ENCODE measurements at regions not wholly inside any gene's neighbourhood (a gene's known extent, or its start where the extent isn't known, plus 50 kb on each side); places are given as distances from the start of the nearest gene placed in this dataset.
"Not testable (repeated sequence)": the region's sequence is repeated elsewhere in the genome, so short reads cannot be mapped to it uniquely, and the experiment has no call there.

- TF ChIP-seq CTCF (IDR thresholded peaks at IDR 0.05; ENCODE audit: low read depth, low read length, missing control alignments): no peak
These were observed 549.9 kb upstream of the ACVR2A start for GRCh38 chr2:147294825-147295392.

DNA sequence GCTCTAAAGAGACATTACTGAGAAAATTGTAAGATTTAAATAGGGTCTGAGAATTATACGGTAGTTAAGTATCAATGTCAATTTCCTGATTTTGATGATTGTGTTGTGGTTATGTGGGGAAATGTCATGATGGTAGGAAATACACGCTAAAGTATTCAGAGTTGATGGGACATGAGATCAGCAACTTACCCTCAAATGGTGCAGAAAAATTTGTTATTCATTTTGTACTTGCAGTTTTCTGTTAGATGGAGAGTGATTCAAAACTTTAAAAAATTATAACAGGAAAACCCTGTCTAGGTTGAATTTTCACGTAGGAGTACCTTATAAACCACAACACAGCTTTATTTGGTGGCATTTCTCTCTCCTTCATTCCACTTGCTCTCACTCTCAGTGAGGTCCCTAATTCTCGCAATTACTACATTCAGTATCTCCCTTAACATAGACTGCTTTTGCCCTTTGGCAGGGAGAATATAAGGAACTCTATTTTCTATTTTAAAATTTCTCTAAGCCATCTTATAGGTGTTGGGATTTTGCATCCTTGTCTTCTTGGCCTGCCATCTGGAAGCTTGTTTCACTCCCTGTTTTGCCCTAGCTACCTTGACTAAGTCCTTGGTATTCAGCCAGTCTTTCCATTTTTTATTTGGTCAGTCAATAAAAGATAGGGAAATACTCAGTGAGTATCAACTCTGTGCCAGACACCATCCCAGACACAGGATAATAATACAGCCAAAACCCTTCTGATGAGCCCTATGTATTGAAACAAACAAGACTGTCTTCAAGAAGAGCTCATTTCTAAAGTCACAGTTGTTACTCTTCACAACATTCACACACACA, 550.6 kb upstream of the ACVR2A start:
- DNase-seq (ENCODE audit: extremely low read depth, low read depth): no peak
- H3K4me3 ChIP-seq (replicated peaks; ENCODE audit: low read depth, low read length): no peak overlapping the region
- no peak for TF ChIP-seq CTCF (IDR thresholded peaks at IDR 0.05; ENCODE audit: low read depth, low read length, missing control alignments)

More at GRCh38 chr2:147294825-147295392, 549.9 kb upstream of the ACVR2A start:
- no peak for DNase-seq (ENCODE audit: extremely low read depth, low read depth)
- no peak overlapping the region for H3K4me3 ChIP-seq (replicated peaks; ENCODE audit: low read depth, low read length)

DNA sequence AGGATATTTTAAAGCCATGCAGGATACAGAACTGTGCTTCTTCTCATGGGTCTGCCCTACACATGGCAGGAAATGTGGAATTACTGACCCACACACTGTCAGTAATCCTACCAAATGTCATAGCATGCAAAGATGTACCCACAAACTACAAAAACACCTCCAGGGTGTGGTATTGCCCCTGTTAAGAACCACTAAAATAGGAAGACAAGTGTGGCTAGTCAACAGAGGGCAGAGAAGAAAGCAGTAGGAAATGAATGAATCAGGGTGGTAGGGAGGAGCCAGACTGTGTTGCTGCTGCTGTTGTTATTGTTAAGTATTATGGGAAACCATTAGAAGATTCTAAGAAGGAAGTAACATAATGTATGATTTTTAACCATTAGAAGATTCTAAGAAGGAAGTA, 556.7 kb upstream of the ACVR2A start:
- DNase-seq (ENCODE audit: extremely low read depth, low read depth): no peak
- TF ChIP-seq CTCF (IDR thresholded peaks at IDR 0.05; ENCODE audit: low read depth, low read length, missing control alignments): no peak
- no peak overlapping the region for H3K4me3 ChIP-seq (replicated peaks; ENCODE audit: low read depth, low read length)

DNA sequence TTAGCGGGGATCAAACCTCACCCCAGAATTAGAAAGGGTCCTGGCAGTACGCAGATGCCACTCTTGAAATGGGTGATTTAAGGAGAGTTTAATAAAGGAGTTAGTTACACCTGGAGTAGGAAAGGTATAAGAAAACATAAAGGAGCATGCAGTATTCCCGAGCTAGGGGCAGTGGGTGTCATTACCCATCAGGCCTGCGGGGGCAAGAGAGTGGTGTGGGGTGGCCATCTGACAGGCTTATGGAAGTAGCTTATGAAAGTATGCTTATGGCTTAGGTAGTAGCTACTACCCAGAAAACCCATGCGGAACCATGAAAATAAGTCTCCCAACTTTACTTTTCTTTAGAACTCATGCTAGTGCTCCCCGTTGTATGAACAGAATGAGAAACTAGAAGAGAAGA, 568.9 kb upstream of the ACVR2A start:
- H3K4me3 ChIP-seq (replicated peaks; ENCODE audit: low read depth, low read length): no peak overlapping the region
- TF ChIP-seq CTCF (IDR thresholded peaks at IDR 0.05; ENCODE audit: low read depth, low read length, missing control alignments): no peak
- DNase-seq (ENCODE audit: extremely low read depth, low read depth): no peak

- no peak for TF ChIP-seq CTCF (IDR thresholded peaks at IDR 0.05; ENCODE audit: low read depth, low read length, missing control alignments)
- no peak for DNase-seq (ENCODE audit: extremely low read depth, low read depth)
- no peak overlapping the region for H3K4me3 ChIP-seq (replicated peaks; ENCODE audit: low read depth, low read length)
These were observed 571.2 kb upstream of the ACVR2A start for GRCh38 chr2:147273628-147274027.

- H3K4me3 ChIP-seq (replicated peaks; ENCODE audit: low read depth, low read length): no peak overlapping the region
- DNase-seq (ENCODE audit: extremely low read depth, low read depth): no peak
- TF ChIP-seq CTCF (IDR thresholded peaks at IDR 0.05; ENCODE audit: low read depth, low read length, missing control alignments): no peak
These were observed 571.7 kb upstream of the ACVR2A start for GRCh38 chr2:147273106-147273505.

- H3K4me3 ChIP-seq (replicated peaks; ENCODE audit: low read depth, low read length); DNase-seq (ENCODE audit: extremely low read depth, low read depth): not testable (repeated sequence)
These were observed 575.2 kb upstream of the ACVR2A start for GRCh38 chr2:147269581-147269980.

All from HFF-Myc (cell line).